Tibial nerve (tissue), 4 donors: ENCODE measurements at regions not wholly inside any gene's neighbourhood (a gene's known extent, or its start where the extent isn't known, plus 50 kb on each side); places are given as distances from the start of the nearest gene placed in this dataset.

Source experiments
- DNase-seq, 2 donors: peaks; one replicate each; pipeline ENCODE4 v3.0.0-alpha.2; 2019; ENCODE audit warnings: low spot score in 2 of 2
- H3K27ac ChIP-seq, 4 donors: fragments of 200-600 bp; sonication (generic) in 3 of 4; one replicate each; pipeline ENCODE4 v1.5.1; 2017 to 2019; ENCODE audit warnings: mild to moderate bottlenecking in 1 of 4
- H3K27me3 ChIP-seq, 2 donors: fragments of 200-600 bp; sonication (generic) in 1 of 2; one replicate each; pipeline versions ENCODE4 v1.5.1 to v1.6.0; 2017 to 2019
- H3K36me3 ChIP-seq, 3 donors: fragments of 200-600 bp; sonication (generic); one replicate each; pipeline ENCODE4 v1.5.1; 2018 to 2019
- H3K4me1 ChIP-seq, 4 donors: fragments of 200-600 bp; sonication (generic) in 3 of 4; one replicate each; pipeline ENCODE4 v1.5.1; 2017 to 2019
- H3K4me3 ChIP-seq, 4 donors: fragments of 200-600 bp; sonication (generic) in 3 of 4; one replicate each; pipeline ENCODE4 v1.5.1; 2017 to 2019; ENCODE audit warnings: mild to moderate bottlenecking in 1 of 4, moderate library complexity in 1 of 4
- H3K9me3 ChIP-seq, 4 donors: fragments of 200-600 bp; sonication (generic) in 3 of 4; one replicate each; pipeline ENCODE4 v1.5.1; 2017 to 2019
- CTCF ChIP-seq, 5 experiments: fragments of 200-600 bp in 3 of 5; fragments of 450-650 bp in 2 of 5; sonication (generic) in 3 of 5; IDR thresholded peaks; one replicate each; pipeline ENCODE4 v1.5.1; 2016 to 2019; ENCODE audit warnings: antibody characterized with exemption in 5 of 5, mild to moderate bottlenecking in 3 of 5, moderate library complexity in 2 of 5
- EP300 ChIP-seq, 2 donors: sonication (generic); formaldehyde crosslinking; IDR thresholded peaks; one replicate each; pipeline ENCODE4 v1.6.1; 2017; ENCODE audit warnings: antibody characterized with exemption in 2 of 2, mild to moderate bottlenecking in 1 of 2
- POLR2A ChIP-seq, 2 donors: fragments of 450-650 bp; IDR thresholded peaks; one replicate each; pipeline ENCODE4 v1.6.1; 2017; ENCODE audit warnings: antibody characterized with exemption in 2 of 2, mild to moderate bottlenecking in 2 of 2, moderate library complexity in 2 of 2
- WGBS, 2 donors: methylation state at CpG; one replicate each; pipeline ENCODE4 v1.1.5; 2018; 5-methylcytosine and 5-hydroxymethylcytosine counted together

- H3K4me3 ChIP-seq: no peak overlapping the region
- no peaks in the 10 kb centered on the region for H3K27me3 ChIP-seq
- no peak for DNase-seq
- no peaks in the 10 kb centered on the region for H3K9me3 ChIP-seq
- WGBS, 2 donors: 91 to 93% methylated on average over 6 of the region's 6 CpGs
- TF ChIP-seq CTCF (IDR thresholded peaks at IDR 0.05): no peak
- TF ChIP-seq POLR2A (IDR thresholded peaks at IDR 0.05): no peak
- no peak overlapping the region for H3K27ac ChIP-seq
- no peaks in the 10 kb centered on the region for H3K36me3 ChIP-seq
- no peaks in the 10 kb centered on the region for H3K4me1 ChIP-seq
Observed at GRCh38 chr7:40979296-40979695, 723.6 kb downstream of the INHBA start.

GRCh38 chr7:40978047-40978446 is 724.8 kb downstream of the INHBA start:
- Histone ChIP-seq H3K9me3 (no peaks in the 10 kb centered on the region), H3K4me1 (no peaks in the 10 kb centered on the region), H3K27me3 (no peaks in the 10 kb centered on the region), H3K4me3 (no peak overlapping the region), H3K27ac (no peak overlapping the region), H3K36me3 (no peaks in the 10 kb centered on the region)
- WGBS, 2 donors: 17 to 79% methylated on average over 1 of the region's 1 CpG
- no peak for DNase-seq
- no peak for TF ChIP-seq CTCF (IDR thresholded peaks at IDR 0.05)

GRCh38 chr7:40977533-40977932 is 725.4 kb downstream of the INHBA start:
- DNase-seq: no peak
- Histone ChIP-seq H3K4me3 (no peak overlapping the region), H3K27me3 (no peaks in the 10 kb centered on the region), H3K27ac (no peak overlapping the region), H3K36me3 (no peaks in the 10 kb centered on the region), H3K9me3 (no peaks in the 10 kb centered on the region), H3K4me1 (no peaks in the 10 kb centered on the region)
- 75 to 85% methylated on average over 1 of the region's 1 CpG for WGBS, 2 donors
- TF ChIP-seq CTCF (IDR thresholded peaks at IDR 0.05) (no peak), POLR2A (IDR thresholded peaks at IDR 0.05) (no peak), EP300 (IDR thresholded peaks at IDR 0.05) (no peak)

- Histone ChIP-seq H3K4me3 (no peak overlapping the region), H3K27ac (no peak overlapping the region), H3K9me3 (no peaks in the 10 kb centered on the region), H3K4me1 (no peaks in the 10 kb centered on the region), H3K36me3 (no peaks in the 10 kb centered on the region), H3K27me3 (no peaks in the 10 kb centered on the region)
- DNase-seq: no peak
- 79 to 83% methylated on average over 1 of the region's 1 CpG for WGBS, 2 donors
- no peak for TF ChIP-seq POLR2A (IDR thresholded peaks at IDR 0.05)
- TF ChIP-seq CTCF (IDR thresholded peaks at IDR 0.05): no peak
- no peak for TF ChIP-seq EP300 (IDR thresholded peaks at IDR 0.05)
Observed at GRCh38 chr7:40972426-40972825, 730.5 kb downstream of the INHBA start.

- Histone ChIP-seq H3K27me3 (no peaks in the 10 kb centered on the region), H3K4me1 (no peaks in the 10 kb centered on the region), H3K27ac (no peak overlapping the region), H3K36me3 (no peaks in the 10 kb centered on the region), H3K9me3 (no peaks in the 10 kb centered on the region), H3K4me3 (no peak overlapping the region)
- TF ChIP-seq POLR2A (IDR thresholded peaks at IDR 0.05) (no peak), EP300 (IDR thresholded peaks at IDR 0.05) (no peak), CTCF (IDR thresholded peaks at IDR 0.05) (no peak)
- WGBS, 2 donors: 63 to 70% methylated on average over 1 of the region's 1 CpG
- no peak for DNase-seq
Observed at GRCh38 chr7:40969641-40970040, 733.2 kb downstream of the INHBA start.
